GM21515 (cell line): ENCODE measurements at regions not wholly inside any gene's neighbourhood (a gene's known extent, or its start where the extent isn't known, plus 50 kb on each side); places are given as distances from the start of the nearest gene placed in this dataset.

ENCODE experiments used
- ATAC-seq: cut with Tn5 transposase; IDR thresholded peaks from one replicate; pipeline ENCODE4 v1.9.1; 2021; ENCODE audit not compliant: unreplicated experiment

DNA sequence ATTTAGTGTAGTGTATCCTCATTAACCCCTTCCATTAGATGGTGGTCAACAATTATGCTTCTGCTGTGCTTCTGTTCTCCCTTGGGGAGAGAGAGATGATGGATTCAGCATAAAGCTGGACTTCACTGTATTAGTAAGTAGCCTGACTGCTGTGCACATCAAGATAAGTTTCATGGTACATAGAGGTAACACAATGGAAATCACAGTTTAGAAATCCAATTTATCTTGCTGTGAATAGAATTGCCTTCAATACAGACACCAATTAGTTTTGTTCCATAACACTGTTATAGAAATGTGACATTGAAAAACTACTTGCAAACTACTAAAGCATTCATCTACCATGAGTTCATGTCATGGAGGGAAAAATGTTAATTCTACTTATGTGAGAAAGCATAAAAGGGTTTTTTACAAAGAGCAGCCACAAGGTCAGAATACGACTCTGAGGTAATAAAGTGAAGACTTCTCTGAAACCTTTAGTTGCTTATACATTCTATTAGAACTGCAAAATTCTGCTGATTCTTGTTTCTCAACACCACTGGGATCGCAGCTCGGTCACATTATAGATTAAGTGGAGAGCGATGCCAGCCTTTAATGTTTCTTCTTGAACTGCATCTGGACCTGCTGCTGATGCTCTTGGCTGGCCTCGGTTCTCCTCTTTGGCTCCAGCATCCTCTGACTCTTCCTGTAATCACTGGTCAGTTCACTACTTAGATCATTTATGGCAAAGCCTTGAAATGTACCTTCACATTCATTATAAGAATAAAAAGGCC is 190.8 kb downstream of the ATP23 start:
- ATAC-seq: no peak

DNA sequence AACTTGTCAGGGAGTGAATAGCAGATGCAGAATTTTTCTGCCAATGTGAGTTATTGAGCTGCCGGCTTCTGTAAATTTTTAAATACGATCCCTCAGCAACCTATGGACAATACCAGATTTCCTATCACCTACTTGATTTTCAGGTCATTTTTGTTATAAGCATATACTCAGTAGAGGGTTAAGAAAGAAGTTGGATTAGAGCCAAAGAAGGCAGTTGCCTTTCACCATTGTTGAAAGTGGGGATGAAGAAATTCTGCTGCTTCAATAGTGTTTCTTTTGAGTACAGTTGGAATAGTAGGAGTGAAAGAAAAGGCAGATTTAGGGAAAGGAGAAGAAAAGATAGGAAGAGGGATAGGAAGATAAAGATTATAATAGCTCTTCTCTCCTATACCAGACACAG is 197.1 kb downstream of the ATP23 start:
- ATAC-seq: no peak

DNA sequence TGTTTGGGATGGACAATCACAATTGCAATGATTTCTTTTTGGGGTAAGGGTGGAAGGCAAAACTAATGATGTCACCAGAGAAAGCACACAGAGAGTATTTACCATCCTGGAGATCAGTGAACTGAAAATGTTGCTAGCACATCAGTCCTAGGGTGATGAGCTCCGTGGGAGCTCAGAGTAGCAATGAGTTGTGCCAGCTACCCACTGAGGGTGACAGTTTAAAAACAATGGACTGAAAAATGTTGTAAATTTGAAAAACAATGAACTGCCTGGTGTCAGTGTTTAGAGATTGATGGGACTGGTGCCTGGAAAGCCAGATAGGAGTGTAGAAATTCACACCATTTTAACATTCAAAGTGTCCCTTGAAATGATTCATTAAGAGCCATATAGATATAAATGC is 198.5 kb downstream of the ATP23 start:
- no peak for ATAC-seq

DNA sequence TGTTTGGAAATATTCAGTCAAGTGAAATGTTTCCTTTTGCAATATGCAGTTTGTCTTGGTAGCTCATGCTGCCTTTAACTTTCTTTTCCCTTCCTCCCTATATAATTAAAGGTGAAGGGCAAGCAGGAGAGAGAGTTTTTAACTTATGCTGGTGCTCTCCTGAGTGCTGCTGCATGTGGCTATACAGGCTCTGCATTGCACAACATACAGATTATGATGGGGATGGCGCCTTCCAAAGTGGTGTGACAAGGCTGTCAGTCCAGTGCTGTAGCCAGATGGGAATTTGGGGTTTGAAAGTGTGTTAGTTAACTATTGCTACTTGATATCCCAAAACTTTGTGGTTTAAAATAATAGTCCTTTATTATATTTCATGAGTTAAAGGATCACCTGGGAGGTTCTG is 199.0 kb downstream of the ATP23 start:
- no peak for ATAC-seq

DNA sequence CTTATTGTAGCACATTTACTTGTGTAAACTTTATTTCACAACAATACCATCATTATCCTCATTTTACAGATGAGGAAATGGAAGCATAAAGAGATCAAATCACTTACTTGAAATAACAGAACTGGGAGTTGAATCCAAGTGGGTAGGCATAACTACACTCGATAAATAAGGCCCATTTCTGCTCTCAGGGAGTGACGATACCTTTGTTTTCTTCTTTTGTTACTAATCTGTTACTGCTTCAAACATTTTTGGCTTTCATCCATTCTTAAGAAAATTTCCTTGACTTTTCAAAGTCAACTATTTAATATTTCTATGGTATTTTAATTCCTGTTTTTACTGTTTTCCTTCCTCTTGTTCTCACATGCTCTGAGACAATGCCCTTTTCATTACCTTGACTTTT is 201.6 kb downstream of the ATP23 start:
- no peak for ATAC-seq

DNA sequence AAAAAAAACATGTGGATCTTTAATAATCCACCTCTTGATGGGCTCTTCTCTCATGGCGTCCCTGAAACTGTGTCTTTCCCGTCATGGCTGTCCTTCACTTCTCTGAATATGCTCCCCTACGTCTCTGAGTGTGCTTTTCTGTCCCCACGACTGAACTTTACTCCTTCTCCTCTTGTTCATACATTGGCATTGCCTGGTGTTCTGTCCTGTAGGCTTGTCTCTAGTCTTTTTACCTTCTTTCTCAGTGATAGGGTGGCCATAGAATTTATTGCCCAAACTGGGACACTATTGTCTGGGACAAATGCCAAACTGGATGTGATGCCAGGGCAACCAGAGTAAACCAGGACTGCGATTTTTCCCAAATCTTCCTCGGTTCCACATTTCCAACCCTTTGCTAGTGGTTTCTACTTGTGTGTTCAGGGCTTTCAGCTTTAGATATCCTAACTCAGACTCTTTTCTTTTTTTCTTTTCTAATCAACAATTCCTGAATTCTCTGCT is 202.2 kb downstream of the ATP23 start:
- ATAC-seq: no peak

DNA sequence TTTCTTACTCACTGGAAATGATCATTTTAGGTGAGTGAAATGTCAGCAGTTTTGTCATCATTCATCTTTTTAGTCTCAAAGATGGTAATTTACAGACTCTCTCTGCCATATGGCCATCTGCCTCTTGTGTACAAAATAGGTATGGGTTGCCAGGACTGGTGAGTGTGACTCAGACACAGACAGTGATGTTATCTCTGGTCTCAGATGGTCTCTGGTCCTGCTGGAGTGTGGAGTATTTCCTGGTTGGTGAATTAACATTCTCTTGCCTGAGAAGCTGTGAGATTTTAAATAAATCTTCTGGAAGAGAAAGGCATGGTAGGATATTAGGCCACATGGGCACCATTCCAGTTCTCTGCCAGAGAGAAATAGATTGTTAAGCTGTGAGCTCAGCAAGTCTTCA is 207.0 kb downstream of the ATP23 start:
- no peak for ATAC-seq

DNA sequence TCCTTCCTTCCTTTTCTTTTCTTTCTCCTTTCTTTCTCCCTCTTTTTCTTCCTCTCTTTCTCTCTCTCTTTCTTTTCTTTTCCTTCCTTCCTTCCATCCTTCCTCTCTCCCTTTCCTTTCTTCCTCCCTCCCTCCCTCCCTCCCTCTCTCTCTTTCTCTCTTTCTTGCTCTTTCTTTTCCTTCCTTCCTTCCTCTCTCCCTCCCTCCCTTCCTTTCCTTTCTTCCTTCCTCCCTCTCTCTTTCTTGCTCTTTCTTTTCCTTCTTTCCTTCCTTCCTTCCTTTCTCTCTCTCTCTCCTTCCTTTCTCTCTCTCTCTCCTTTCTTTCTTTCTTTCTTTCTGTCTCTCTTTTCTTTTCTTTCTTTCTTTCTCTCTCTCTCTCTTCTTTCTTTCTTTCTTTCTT is 207.6 kb downstream of the ATP23 start:
- no peak for ATAC-seq

DNA sequence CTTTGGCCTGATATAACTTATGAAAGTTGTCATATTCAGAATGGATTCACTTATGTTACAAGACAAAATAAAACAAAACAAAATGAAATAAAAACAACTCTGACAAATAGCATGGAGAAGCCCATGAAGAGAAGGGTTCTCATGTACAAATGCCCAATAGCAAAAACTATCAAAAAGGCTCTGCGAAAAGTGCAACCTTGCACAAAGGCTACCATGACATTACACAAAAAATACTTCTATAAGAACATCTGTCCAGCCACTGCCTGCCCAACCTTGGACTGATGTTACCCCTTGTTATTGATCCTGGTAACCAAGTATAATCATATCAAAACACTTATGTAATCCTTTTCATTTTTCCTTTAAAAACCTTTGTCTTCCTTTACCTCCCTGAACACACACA is 213.0 kb downstream of the ATP23 start:
- no peak for ATAC-seq

DNA sequence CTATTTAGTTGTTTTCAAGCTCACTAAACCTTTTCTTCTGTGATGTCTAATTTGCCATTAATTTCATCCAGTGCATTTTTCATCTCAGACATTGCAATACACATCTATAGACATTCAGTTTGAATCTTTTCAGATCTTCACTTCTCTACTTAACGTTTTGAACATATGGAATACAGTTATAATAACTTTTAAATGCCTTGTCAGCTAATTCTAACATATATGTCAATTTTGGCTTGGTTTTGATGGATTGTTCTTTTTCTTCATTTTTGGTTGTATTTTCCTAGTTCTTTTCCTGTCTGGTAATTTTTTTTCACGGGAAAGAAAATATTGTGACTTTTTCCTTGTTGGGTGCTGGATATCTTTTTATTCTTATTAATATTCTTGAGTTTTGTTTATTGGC is 215.3 kb downstream of the ATP23 start:
- no peak for ATAC-seq

DNA sequence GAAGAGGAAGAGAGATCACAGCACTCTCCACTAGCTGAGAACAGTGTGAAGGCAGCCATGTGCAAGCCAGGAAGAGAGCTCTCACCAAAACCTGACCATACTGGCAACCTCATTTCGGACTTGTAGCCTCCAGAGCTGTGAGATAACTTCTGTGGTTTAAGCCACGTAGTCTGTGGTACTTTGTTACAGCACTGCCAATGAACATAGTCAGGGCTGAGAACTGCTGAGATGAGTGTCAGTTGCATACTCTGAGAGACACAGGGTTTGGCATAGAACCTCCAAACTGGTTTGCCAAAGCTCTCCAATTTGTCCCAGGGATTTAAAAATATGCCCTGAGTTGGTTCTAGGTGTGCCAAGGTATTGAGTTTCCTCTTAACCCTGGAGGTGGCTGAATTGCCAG is 218.6 kb downstream of the ATP23 start:
- no peak for ATAC-seq

DNA sequence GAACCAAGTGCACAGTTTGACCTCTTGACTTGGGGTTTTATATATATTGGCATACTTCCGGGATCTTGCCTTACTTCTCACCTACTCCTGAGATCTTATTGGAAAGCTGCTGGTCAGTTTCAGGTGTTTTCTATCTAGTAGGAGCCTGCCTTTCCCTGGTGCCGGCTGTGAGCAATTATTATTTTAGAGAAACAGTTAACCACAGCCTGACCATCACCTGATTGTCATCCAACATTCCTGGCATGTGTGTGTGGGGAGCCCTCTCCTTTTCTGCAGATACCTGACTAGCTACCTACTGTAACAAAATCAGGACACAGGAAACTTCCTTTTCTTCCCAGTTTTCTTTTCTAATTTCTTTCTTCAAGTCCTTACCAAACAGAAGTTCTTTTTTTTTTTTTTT is 220.4 kb downstream of the ATP23 start:
- ATAC-seq: no peak

DNA sequence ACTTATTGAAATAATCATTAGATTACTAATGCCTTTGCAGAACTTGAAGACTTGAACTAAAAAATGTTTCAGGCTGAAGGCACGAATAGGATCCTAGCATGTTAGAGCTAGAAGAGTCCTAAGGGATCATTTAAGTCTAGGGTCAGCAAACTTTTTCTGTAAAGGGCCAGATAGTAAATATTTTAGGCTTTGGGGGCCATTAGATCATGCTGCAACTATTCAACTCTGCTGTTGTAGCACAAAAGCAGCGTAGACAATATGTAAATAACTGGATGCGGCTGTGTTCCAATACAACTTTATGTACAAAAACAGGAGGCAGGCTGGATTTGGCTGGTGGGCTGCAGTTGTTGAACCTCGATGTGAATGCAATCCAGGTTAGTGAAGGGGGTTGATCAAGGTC is 221.7 kb downstream of the ATP23 start:
- ATAC-seq: no peak

DNA sequence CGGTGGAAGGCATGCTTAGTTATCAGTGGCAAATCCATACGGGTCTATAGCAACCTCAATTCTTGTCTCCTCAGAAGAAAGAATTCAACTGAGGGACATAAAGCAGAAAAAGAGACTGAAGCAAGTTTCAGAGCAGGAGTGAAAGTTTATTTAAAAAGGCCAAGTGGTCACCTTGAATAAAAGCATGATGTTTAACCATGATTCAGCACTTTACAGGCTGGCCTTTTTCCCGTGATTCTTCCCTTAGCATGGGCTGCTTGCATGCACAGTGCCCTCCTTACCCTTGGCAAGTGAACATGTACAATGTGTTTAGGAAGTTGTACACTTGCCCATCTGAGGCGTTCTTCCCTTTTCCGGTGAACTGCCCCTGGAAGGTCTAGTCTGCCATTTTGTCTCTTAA is 225.3 kb downstream of the ATP23 start:
- no peak for ATAC-seq

DNA sequence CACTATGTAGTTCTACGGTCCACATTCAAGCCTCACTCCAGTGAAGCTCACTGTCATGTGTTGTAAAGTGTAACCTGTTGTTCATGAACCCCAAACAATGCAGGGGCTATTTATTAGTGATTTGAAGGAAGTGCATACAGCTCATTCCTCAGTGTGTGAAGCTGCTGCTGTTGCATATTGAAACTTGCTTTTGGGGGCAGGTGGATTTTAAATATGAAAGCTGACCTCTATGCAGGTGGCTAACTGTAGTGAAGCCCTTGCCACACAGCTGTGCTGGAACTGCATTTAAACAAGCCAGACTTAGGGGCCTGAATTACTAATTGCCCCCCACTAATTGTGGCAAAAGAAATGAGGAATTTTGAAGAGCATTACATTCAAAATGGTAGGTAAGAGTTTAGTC is 226.3 kb downstream of the ATP23 start:
- no peak for ATAC-seq

DNA sequence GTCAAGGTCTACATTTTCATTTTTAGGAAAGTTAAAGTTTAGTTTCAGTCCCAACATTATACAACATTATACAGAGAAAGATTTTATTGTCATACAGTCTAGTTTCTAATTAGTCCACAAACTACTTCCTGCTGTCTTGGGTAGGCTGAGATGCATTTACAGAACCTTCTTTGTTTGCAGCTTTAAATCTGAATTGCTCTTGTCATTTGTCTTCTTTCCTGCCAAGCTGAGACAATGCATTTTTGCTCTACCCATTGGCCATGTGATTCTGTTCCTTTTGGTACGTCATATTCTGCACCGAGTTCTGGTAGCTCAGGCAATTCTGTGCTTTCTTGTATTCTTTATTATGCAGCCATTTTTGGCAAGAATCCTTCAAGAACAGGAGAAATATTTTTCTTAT is 228.5 kb downstream of the ATP23 start:
- no peak for ATAC-seq

DNA sequence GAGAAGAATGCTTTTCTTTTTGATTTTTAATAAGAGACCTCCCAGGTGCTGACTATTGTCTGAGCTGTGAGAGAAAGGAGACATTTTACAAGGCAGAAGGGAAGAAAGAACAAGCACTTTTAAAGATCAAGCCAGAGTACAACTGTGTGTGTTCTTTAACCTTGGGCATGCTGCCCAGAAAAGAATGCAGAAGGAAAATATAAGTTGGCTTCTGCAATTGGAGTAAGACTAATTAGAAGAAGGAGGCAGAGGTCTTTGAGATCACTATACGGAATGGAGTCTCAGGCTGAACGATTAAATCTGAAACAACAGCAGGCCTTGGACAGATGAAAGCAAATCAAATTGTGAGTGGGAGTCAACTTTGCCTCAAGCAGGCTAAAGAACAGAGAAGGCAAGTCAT is 230.5 kb downstream of the ATP23 start:
- ATAC-seq: no peak

DNA sequence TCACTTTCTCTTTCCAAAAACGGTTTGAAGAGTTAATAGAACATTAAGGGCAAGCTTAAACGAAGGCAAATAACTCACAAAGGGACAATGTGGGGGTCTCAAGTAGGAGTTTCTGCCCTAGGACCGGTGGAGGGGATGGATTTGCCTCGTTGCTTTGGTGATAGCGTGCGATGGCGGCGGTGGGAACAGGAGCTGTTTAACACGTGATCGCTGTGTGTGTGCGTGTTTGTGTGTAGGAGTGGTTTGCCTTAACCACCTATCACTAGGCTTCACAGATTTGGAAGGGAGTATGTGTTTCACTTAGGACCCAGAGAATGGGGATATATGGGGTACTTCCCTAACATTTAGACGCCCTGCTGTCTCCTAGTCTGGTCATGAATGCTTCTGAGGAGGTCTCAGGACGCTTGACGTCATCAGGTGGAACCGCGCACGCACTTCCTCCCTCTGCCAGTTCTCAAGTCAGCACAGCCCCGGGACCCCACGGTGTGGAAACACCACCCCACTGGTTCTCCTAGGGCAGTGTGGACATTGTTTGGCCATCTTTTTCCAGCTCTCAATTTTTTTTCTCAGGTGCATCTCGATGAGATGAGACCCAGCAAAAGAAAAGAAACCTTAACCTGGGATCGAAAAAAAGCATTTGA is 231.2 kb downstream of the ATP23 start:
- ATAC-seq: no peak

DNA sequence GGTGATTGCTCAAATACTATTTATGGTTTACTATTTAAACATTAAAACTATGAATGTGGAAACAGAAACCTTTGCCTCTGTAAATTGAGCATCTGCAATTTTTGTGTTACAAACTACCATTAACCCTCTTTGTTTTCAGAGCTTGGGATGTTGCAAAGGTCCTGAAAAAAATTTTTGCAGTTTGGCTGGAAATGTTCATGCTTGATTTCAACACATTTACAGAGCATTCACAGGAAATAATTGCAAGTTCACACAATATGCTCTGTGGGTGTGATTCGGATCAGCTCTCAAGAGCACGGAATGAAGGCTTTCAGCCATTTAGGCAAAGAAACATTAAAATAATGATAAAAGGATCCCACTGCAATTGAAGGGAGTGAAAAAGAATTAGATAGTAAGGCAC is 232.9 kb downstream of the ATP23 start:
- no peak for ATAC-seq

DNA sequence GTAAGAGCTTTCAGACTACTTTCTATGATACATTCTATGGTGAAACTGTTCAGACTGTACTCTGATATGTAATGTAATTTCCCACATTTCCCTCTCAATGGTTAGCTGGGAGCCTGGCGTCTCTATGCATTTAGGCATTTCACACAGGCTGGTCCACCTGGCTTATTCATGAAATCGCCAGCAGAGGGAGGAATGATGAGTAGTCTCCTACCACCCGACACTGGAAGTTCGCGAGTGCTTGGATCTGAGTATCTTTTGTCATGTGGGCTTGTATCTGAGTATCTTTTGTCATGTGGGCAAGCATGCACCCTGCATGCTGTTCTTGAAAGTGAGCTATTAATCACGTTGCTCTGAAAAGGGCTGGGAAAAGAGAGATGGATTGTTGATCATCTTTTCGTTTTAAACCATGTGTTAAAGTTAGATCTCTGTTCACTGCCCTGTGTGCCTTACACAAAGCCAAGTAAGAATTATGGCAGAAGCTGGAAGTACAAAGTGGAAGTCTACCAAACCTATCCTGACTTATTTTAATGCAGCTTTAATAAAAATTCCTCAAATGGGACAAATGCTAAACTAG is 235.0 kb downstream of the ATP23 start:
- ATAC-seq: no peak

DNA sequence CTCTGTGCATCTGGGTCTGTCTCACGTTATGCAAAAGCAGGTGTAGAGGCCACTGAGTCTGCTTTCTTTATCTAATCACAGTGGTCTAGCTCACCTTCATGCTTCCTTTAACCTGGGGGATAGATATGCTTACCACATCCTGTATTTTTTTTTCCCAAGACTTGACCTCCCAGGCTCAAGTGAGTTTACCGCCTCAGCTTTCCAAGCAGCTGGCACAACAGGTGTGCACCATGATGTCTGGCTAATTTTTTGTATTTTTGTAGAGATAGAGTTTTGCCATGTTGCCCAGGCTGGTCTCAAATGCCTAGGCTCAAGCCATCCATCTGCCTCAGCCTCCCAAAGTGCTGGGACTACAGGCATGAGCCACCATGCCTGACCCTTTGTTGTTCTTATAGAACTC is 236.0 kb downstream of the ATP23 start:
- ATAC-seq: no peak

DNA sequence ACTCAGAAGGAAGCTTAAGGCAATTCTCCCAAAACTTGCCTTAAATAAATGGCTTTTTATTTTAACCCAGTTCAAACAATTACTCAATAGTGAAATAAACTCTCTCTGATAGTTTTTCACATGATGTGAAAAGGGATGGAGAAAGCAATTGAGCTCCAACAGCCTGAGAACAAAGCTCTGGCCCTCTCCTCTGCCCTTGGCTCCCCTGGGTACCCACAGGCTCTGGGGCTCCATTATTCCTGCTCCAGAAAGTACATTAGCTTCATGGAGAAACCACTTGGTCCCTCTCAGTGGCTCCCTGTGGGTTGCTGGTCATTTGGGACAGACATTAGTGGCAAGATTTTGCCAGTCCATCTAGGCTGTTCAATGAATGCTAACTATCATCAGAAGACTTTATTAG is 242.8 kb downstream of the ATP23 start:
- ATAC-seq: no peak
